Activated CD8-positive, alpha-beta memory T cell treated with anti-CD3 and anti-CD28 coated beads for 36 hours (primary cell): ENCODE measurements at regions not wholly inside any gene's neighbourhood (a gene's known extent, or its start where the extent isn't known, plus 50 kb on each side); places are given as distances from the start of the nearest gene placed in this dataset.

Source experiments
- CTCF ChIA-PET: fragments of 350-600 bp; sonication (Branson Sonifier 250); formaldehyde crosslinking; loops from one replicate; lab custom pipeline; 2021; ENCODE audit warnings: antibody characterized with exemption; lab: Charles Lee
- POLR2A ChIA-PET: fragments of 350-600 bp; sonication (Branson Sonifier 250); formaldehyde crosslinking; loops from one replicate; lab custom pipeline; 2021; ENCODE audit warnings: antibody characterized with exemption; lab: Charles Lee

GRCh38 chr6:158920311-158920905 is 79.6 kb downstream of the RSPH3 start:
- POLR2A ChIA-PET: no interaction called here

DNA sequence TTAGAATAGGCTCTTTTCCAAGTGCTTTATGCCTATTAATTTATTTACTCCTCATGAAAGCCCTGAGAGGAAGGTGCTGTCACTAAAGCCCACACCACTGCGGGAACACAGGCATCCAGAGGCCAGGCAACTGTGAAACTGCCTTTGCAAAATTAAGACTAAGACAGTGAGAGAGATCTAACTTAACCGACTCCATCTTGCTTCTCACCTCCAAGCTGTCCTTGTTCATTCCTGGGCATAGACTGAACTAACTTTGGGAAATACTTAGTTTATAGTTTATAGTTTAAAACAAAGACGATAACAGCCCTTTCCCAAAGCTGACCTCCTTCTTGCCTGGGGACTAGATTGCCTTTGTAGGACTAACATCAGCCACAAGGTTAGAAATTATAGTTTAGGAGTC is 80.1 kb downstream of the RSPH3 start:
- CTCF ChIA-PET: interaction anchor here (0.6 kb wide), 1 partner anchor 478 kb away, joined by 3 read pairs; no protein-coding TSS in a partner anchor
- POLR2A ChIA-PET: no interaction called here

More at GRCh38 chr6:158920311-158920905, 79.6 kb downstream of the RSPH3 start:
- CTCF ChIA-PET: no interaction called here

GRCh38 chr6:158916617-158917016 is 83.4 kb downstream of the RSPH3 start:
- ChIA-PET CTCF (interaction anchor here (0.6 to 1.0 kb wide), 2 partner anchors 225 to 424 kb away, joined by 3 read pairs; no protein-coding TSS in a partner anchor), POLR2A (no interaction called here)

DNA sequence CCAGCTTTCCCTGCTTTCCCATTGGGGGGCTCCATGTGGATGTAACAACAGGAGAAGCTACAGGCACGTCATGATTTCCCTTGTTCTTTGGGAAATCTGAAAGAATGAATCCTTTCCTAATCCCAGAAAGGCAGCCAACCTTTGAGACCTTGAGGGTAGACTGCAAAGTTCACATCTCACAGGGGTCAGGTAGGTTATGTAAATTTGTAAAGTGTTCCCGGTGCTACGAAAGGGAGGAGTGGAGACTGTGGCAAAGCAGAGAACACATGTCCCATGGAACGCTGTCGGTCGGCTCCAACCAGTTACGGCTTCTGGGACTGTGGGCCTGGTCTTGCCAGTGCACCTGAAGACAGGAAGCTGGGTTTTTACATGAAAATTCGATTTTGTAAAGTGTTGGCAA is 85.1 kb downstream of the RSPH3 start:
- CTCF ChIA-PET: no interaction called here
- POLR2A ChIA-PET: no interaction called here

- ChIA-PET POLR2A (no interaction called here), CTCF (no interaction called here)
Measured at GRCh38 chr6:158913580-158913979, 86.4 kb downstream of the RSPH3 start.

DNA sequence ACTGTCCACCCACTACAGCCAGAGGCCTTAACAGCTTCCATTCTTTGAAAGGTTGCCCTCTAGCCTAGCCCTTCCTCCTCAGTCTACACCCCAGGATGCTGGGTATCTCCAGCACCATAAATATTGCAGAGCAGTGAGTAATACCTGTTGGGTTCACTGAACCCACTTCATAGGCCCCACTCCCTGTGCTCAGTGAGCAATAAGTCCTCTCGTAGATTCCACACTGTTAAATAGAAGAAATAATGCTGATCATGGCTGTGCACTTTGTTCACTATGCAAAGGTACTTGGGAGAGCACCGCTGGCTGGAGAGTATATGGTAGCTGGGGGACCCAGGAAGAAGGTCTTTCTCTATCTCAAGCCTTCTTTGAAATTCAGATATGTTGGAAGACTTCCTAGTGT is 87.3 kb downstream of the RSPH3 start:
- ChIA-PET POLR2A (no interaction called here), CTCF (interaction anchor here (0.6 to 0.9 kb wide), 3 partner anchors 64 to 767 kb away, joined by 3 to 4 read pairs (median 3); no protein-coding TSS in a partner anchor)

- CTCF ChIA-PET: interaction anchor here (0.6 to 0.9 kb wide), 2 partner anchors 65 to 70 kb away, joined by 3 read pairs; no protein-coding TSS in a partner anchor
- POLR2A ChIA-PET: no interaction called here
Measured at GRCh38 chr6:158911746-158912480, 88.1 kb downstream of the RSPH3 start.

- ChIA-PET CTCF (no interaction called here), POLR2A (no interaction called here)
Measured at GRCh38 chr6:158910484-158911440, 89.2 kb downstream of the RSPH3 start.

GRCh38 chr6:158909938-158910337 is 90.1 kb downstream of the RSPH3 start:
- CTCF ChIA-PET: no interaction called here
- POLR2A ChIA-PET: no interaction called here

DNA sequence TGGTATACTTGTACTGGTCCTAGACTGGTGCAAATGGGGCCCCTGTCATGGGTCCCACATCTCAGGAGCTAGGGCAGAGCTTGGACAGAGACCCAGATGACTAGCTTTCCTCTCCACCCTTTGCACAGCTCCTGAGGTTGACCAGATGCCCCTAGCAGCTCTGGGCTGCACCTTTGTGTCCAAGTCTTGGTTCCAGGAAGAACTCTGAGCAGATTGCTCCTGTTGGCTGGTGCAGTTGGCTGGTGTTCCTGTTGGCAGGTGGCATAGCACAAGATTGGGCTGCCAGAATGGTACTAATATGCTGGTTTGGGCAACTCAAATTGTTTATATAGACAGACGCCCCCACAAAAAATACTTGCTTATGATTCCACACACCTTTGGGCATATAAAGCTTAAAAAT is 89.4 kb upstream of the EZR start:
- ChIA-PET CTCF (interaction anchor here (1.3 kb wide), 1 partner anchor 9 kb away, joined by 4 read pairs; no protein-coding TSS in a partner anchor), POLR2A (no interaction called here)

- ChIA-PET CTCF (no interaction called here), POLR2A (no interaction called here)
Measured at GRCh38 chr6:158907931-158908330, 88.8 kb upstream of the EZR start.

GRCh38 chr6:158906926-158907325 is 87.8 kb upstream of the EZR start:
- POLR2A ChIA-PET: no interaction called here
- CTCF ChIA-PET: no interaction called here

DNA sequence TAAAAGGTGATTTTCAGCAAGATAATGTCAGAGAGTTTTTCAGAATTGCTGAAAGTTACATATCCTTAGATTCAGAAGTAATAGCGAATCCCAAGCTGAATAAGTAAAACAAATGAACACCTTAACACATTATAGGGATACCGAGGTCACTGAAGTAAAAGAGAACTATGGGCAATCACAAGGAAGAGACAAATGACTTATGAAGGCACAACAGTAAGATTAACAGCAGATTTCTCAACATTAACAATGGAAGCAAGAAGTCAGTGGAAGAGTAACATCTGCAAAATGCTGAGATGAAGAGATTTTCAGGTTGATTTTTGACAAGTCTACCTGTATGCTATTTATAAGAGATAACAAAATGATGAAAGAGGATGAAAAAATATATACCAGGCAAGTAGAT is 86.1 kb upstream of the EZR start:
- ChIA-PET CTCF (no interaction called here), POLR2A (no interaction called here)

DNA sequence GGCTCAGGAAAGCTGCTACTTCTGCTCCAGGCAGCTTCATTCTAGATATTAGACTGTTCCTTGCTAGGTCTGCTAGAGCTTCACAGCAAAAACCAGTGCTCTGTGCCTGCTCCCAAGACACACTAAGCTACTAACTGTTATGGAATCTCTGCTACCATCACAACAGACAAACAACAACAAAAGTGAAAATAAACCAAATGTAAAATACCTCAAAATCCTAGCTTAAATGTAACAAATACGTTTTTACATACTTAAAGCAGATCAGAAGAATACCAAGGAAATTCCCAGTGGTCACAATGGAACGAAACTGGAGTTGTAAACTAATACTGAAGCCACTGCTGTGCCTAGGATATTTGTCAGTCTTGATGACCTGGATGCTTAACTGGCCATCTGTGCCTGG is 84.6 kb upstream of the EZR start:
- ChIA-PET POLR2A (interaction anchor here (0.5 kb wide), 1 partner anchor 231 kb away, joined by 3 read pairs; no protein-coding TSS in a partner anchor), CTCF (no interaction called here)

GRCh38 chr6:158900663-158901312 is 81.6 kb upstream of the EZR start:
- CTCF ChIA-PET: no interaction called here
- POLR2A ChIA-PET: no interaction called here

DNA sequence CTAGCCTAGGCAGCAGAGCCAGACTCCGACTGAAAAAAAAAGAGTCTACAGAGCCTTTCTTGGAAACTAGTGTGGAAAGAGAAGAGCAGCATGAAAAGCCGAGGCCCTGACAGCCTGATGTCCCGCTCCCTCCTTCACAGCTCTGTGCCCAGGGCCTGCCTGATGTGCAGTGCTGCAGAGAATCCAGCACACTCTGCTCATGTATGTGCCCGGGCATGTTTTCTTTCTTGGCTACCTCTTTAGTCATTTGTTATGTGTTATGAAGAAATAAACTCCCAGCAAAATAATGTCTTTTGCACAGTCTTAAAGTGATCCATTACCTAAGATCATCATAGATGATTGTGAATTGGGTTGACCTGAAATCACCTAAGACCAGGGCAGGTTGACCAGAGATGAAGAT is 78.1 kb upstream of the EZR start:
- ChIA-PET CTCF (interaction anchor here (0.7 kb wide), 1 partner anchor 104 kb away, joined by 3 read pairs; no protein-coding TSS in a partner anchor), POLR2A (no interaction called here)

- CTCF ChIA-PET: no interaction called here
- POLR2A ChIA-PET: no interaction called here
Measured at GRCh38 chr6:158895661-158896060, 76.5 kb upstream of the EZR start.

- ChIA-PET POLR2A (no interaction called here), CTCF (no interaction called here)
Measured at GRCh38 chr6:158894193-158894592, 75.0 kb upstream of the EZR start.

GRCh38 chr6:158892266-158892665 is 73.1 kb upstream of the EZR start:
- POLR2A ChIA-PET: no interaction called here
- CTCF ChIA-PET: no interaction called here
